ENCODE measurements at regions not wholly inside any gene's neighbourhood (a gene's known extent, or its start where the extent isn't known, plus 50 kb on each side); places are given as distances from the start of the nearest gene placed in this dataset.

GRCh38 chr13:19070398-19070735, 111.3 kb downstream of the TUBA3C start:
- H3K4me3 ChIP-seq (ENCODE audit: low read length), result no peak overlapping the region
- no peaks in the 10 kb centered on the region for H3K79me2 ChIP-seq (ENCODE audit: low read length)
- no peak for TF ChIP-seq EZH2phosphoT487 (IDR thresholded peaks at IDR 0.05; ENCODE audit: low read depth)
- TF ChIP-seq, protein P1, sequence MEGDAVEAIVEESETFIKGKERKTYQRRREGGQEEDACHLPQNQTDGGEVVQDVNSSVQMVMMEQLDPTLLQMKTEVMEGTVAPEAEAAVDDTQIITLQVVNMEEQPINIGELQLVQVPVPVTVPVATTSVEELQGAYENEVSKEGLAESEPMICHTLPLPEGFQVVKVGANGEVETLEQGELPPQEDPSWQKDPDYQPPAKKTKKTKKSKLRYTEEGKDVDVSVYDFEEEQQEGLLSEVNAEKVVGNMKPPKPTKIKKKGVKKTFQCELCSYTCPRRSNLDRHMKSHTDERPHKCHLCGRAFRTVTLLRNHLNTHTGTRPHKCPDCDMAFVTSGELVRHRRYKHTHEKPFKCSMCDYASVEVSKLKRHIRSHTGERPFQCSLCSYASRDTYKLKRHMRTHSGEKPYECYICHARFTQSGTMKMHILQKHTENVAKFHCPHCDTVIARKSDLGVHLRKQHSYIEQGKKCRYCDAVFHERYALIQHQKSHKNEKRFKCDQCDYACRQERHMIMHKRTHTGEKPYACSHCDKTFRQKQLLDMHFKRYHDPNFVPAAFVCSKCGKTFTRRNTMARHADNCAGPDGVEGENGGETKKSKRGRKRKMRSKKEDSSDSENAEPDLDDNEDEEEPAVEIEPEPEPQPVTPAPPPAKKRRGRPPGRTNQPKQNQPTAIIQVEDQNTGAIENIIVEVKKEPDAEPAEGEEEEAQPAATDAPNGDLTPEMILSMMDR (IDR thresholded peaks at IDR 0.05; ENCODE audit: low read depth, low read length), result no peak
- H3K27ac ChIP-seq (ENCODE audit: low read length), result no peak overlapping the region
- no peak overlapping the region for H2AFZ ChIP-seq (ENCODE audit: low read depth, low read length)
- no peaks in the 10 kb centered on the region for H3K9me3 ChIP-seq (ENCODE audit: insufficient read depth, low read length)
- no peaks in the 10 kb centered on the region for H3K36me3 ChIP-seq (replicated peaks; ENCODE audit: low read depth, low read length)
- H3K27me3 ChIP-seq (ENCODE audit: low read depth, low read length), result no peaks in the 10 kb centered on the region
- no peak overlapping the region for H3K9ac ChIP-seq (ENCODE audit: low read length)
- no peaks in the 10 kb centered on the region for H4K20me1 ChIP-seq (ENCODE audit: insufficient read depth, low read length)
- no peaks in the 10 kb centered on the region for H3K4me1 ChIP-seq (ENCODE audit: low read length)
- no peak overlapping the region for H3K4me2 ChIP-seq (ENCODE audit: low read length)

DNA sequence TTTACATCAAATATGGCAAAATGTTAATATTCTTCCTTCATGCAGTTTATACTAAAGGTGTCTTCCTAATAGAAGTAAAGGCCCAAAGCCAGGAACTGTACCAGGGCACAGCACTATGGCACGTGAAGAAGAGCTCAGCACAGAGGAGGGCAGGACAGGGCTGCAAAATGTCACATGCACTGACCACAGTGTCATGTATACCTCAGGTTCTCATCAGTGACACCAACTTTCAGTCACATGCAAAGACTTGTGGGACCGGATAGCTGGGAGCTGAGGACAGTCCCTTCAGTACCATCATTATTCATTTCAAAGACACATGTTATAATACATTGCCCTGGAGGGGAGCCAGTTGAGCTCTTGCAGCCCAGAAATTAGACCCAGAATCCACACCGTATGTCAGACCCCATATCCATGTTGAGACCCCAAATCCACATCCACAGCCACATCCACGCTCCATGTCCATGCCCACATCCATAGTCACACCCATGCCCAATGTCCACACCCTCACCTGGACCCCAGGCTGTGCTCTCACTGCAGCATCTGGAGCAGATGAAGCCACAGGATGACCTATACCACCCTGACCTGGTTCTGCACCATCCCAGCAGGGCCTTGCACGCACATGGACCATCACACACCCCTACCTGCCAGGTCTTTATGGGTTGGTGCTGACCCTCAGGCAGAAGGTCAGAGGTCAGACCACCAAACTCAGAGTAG, 111.8 kb downstream of the TUBA3C start:
- Histone ChIP-seq H3K9ac (ENCODE audit: low read length) (no peak overlapping the region), H3K4me3 (ENCODE audit: low read length) (no peak overlapping the region), H3K4me2 (ENCODE audit: low read length) (no peak overlapping the region), H2AFZ (ENCODE audit: low read depth, low read length) (no peak overlapping the region), H3K27ac (ENCODE audit: low read length) (no peak overlapping the region), H3K79me2 (ENCODE audit: low read length) (no peaks in the 10 kb centered on the region), H4K20me1 (ENCODE audit: insufficient read depth, low read length) (no peaks in the 10 kb centered on the region), H3K9me3 (ENCODE audit: insufficient read depth, low read length) (no peaks in the 10 kb centered on the region), H3K4me1 (ENCODE audit: low read length) (no peaks in the 10 kb centered on the region), H3K27me3 (ENCODE audit: low read depth, low read length) (no peaks in the 10 kb centered on the region), H3K36me3 (replicated peaks; ENCODE audit: low read depth, low read length) (no peaks in the 10 kb centered on the region)
- no peak for TF ChIP-seq EZH2phosphoT487 (IDR thresholded peaks at IDR 0.05; ENCODE audit: low read depth)
- TF ChIP-seq, protein P1 (IDR thresholded peaks at IDR 0.05; ENCODE audit: low read depth, low read length), result no peak

DNA sequence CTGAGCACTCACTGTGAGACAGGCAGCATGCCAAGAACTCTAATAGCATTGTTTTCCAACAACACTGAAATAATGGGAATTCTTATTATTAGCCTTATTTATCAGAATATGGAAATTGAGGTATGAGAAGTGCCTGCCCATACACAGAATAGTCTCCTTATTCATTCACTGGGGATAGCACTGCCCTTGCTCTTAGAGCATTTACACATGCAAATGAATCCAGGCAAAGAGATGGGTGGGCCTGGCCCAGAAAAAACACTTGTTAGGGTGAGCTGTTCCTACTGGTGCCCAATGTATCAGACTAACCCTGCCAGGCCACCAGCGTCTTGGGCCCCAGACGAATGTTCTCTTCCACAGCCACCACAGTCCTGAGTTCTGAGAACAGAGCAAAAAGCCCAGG, 112.9 kb downstream of the TUBA3C start:
- no peaks in the 10 kb centered on the region for H4K20me1 ChIP-seq (ENCODE audit: insufficient read depth, low read length)
- no peak overlapping the region for H3K4me2 ChIP-seq (ENCODE audit: low read length)
- TF ChIP-seq, protein P1 (IDR thresholded peaks at IDR 0.05; ENCODE audit: low read depth, low read length), result no peak
- TF ChIP-seq EZH2phosphoT487 (IDR thresholded peaks at IDR 0.05; ENCODE audit: low read depth), result no peak
- H3K36me3 ChIP-seq (replicated peaks; ENCODE audit: low read depth, low read length), result no peaks in the 10 kb centered on the region
- no peak overlapping the region for H3K27ac ChIP-seq (ENCODE audit: low read length)
- no peaks in the 10 kb centered on the region for H3K79me2 ChIP-seq (ENCODE audit: low read length)
- no peak overlapping the region for H2AFZ ChIP-seq (ENCODE audit: low read depth, low read length)
- H3K9ac ChIP-seq (ENCODE audit: low read length), result no peak overlapping the region
- H3K4me3 ChIP-seq (ENCODE audit: low read length), result no peak overlapping the region
- H3K27me3 ChIP-seq (ENCODE audit: low read depth, low read length), result no peaks in the 10 kb centered on the region
- no peaks in the 10 kb centered on the region for H3K4me1 ChIP-seq (ENCODE audit: low read length)
- no peaks in the 10 kb centered on the region for H3K9me3 ChIP-seq (ENCODE audit: insufficient read depth, low read length)

DNA sequence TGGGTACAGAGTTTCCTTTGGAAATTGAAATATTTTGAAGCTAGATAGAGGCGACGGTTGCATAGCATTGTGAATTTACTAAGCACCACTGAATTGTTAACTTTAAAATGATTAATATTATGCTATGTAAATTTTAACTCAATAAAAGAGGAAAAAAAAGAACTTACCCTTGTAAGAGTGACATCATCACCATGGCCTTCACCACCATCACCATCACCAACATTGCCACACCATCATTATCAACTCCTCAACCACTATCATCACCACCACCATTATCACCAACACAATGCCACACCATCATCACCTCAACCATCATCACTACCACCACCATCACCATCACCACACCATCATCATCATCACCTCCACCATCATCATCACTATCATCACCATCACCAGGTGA, 113.9 kb downstream of the TUBA3C start:
- Histone ChIP-seq H3K79me2 (ENCODE audit: low read length) (no peaks in the 10 kb centered on the region), H3K36me3 (replicated peaks; ENCODE audit: low read depth, low read length) (no peaks in the 10 kb centered on the region), H3K9ac (ENCODE audit: low read length) (no peak overlapping the region), H3K9me3 (ENCODE audit: insufficient read depth, low read length) (no peaks in the 10 kb centered on the region), H3K27me3 (ENCODE audit: low read depth, low read length) (no peaks in the 10 kb centered on the region), H4K20me1 (ENCODE audit: insufficient read depth, low read length) (no peaks in the 10 kb centered on the region), H3K4me1 (ENCODE audit: low read length) (no peaks in the 10 kb centered on the region), H3K27ac (ENCODE audit: low read length) (no peak overlapping the region), H3K4me2 (ENCODE audit: low read length) (no peak overlapping the region), H3K4me3 (ENCODE audit: low read length) (no peak overlapping the region), H2AFZ (ENCODE audit: low read depth, low read length) (no peak overlapping the region)
- no peak for TF ChIP-seq EZH2phosphoT487 (IDR thresholded peaks at IDR 0.05; ENCODE audit: low read depth)
- TF ChIP-seq, protein P1 (IDR thresholded peaks at IDR 0.05; ENCODE audit: low read depth, low read length), result no peak
